GM12878 (cell line): ENCODE measurements at regions not wholly inside any gene's neighbourhood (a gene's known extent, or its start where the extent isn't known, plus 50 kb on each side); places are given as distances from the start of the nearest gene placed in this dataset.

ENCODE experiments used
- ATAC-seq: fragments of 200-7000 bp; cut with Tn5 transposase; 3 replicates; pipeline ENCODE4 v1.9.1; 2020; ENCODE audit warnings: mild to moderate bottlenecking, moderate library complexity
- BruUV-seq: library from RNA; stranded (reverse); fragments of 400-500 nt; replicated peaks from 2 replicates; lab custom pipeline; 2021; lab: Mats Ljungman, UMichigan
- CTCF ChIA-PET: fragments of 300-600 bp; sonication (Branson Sonifier 250); formaldehyde crosslinking; extraction: SDS; loops from one replicate; lab custom pipeline; 2021; ENCODE audit warnings: inconsistent platforms; lab: Yijun Ruan, JAX
- POLR2A ChIA-PET: fragments of 350-600 bp; formaldehyde crosslinking; extraction: SDS; loops from one replicate; lab custom pipeline; 2021; ENCODE audit warnings: inconsistent platforms; lab: Charles Lee
- RAD21 ChIA-PET: fragments of 300-600 bp; sonication (Branson Sonifier 250); formaldehyde crosslinking; loops from one replicate; lab custom pipeline; 2023; ENCODE audit warnings: antibody characterized with exemption; ENCODE audit not compliant: unreplicated experiment; lab: Charles Lee
- SMC1A ChIA-PET: fragments of 300-600 bp; sonication (Branson Sonifier 250); formaldehyde crosslinking; loops from one replicate; lab custom pipeline; 2023; ENCODE audit not compliant: unreplicated experiment, uncharacterized antibody; lab: Charles Lee
- DNase-seq: peaks from one replicate; pipeline ENCODE4 v3.0.0-alpha.2; 2011; ENCODE audit warnings: low read depth, low spot score
- FAIRE-seq: peaks from 3 replicates; lab custom pipeline; 2011; peaks lifted over from hg19 to GRCh38; lab: Jason Lieb, UNC
- H2AFZ ChIP-seq: 2 replicates; pipeline ENCODE4 v1.6.0; 2011; ENCODE audit warnings: low read depth, low read length, control low read depth; ENCODE audit not compliant: control insufficient read depth
- H3K27ac ChIP-seq: 2 replicates; pipeline ENCODE4 v1.5.1; 2011; ENCODE audit warnings: control low read depth; ENCODE audit not compliant: control insufficient read depth, insufficient read depth
- H3K27me3 ChIP-seq, 2 experiments: replicated peaks in 1 of 2; 2 replicates each; pipeline versions ENCODE4 v1.6.0 to v1.6.1; 2011; ENCODE audit warnings: low read length in 1 of 2; ENCODE audit not compliant: control insufficient read depth in 2 of 2, insufficient read depth in 2 of 2
- H3K36me3 ChIP-seq, 2 experiments: 2 replicates each; pipeline ENCODE4 v1.5.1; 2011; ENCODE audit warnings: low read length in 1 of 2; ENCODE audit not compliant: control insufficient read depth in 2 of 2, insufficient read depth in 2 of 2
- H3K4me1 ChIP-seq: 2 replicates; pipeline ENCODE4 v1.6.1; 2011; ENCODE audit warnings: mild to moderate bottlenecking, low read length, moderate library complexity, mixed read lengths; ENCODE audit not compliant: control insufficient read depth, insufficient read depth
- H3K4me2 ChIP-seq: 2 replicates; pipeline ENCODE4 v1.6.0; 2011; ENCODE audit warnings: control low read depth; ENCODE audit not compliant: control insufficient read depth, insufficient read depth
- H3K4me3 ChIP-seq: fragments of 200-600 bp; sonication (generic); 2 replicates; pipeline ENCODE4 v1.5.1; 2016
- H3K79me2 ChIP-seq: 2 replicates; pipeline ENCODE4 v1.6.0; 2011; ENCODE audit warnings: low read length; ENCODE audit not compliant: control insufficient read depth, insufficient read depth
- H3K9ac ChIP-seq: 2 replicates; pipeline ENCODE4 v1.8.0; 2011; ENCODE audit warnings: low read length, control low read depth, mixed read lengths; ENCODE audit not compliant: control insufficient read depth, insufficient read depth
- H3K9me3 ChIP-seq: replicated peaks from 3 replicates; pipeline ENCODE4 v1.5.1; 2011; ENCODE audit warnings: mild to moderate bottlenecking, low read length; ENCODE audit not compliant: control insufficient read depth, insufficient read depth
- H4K20me1 ChIP-seq: 2 replicates; pipeline ENCODE4 v1.6.0; 2011; ENCODE audit not compliant: control insufficient read depth, insufficient read depth
- E2F4 ChIP-seq: IDR thresholded peaks from 2 replicates; pipeline ENCODE4 v1.6.1; 2012; ENCODE audit warnings: low read depth, low read length, improper control_type of control experiment
- ELK1 ChIP-seq: IDR thresholded peaks from 2 replicates; pipeline ENCODE4 v1.6.1; 2012; ENCODE audit warnings: low read depth, low read length, improper control_type of control experiment
- EP300 ChIP-seq, 2 experiments: fragments of 150-350 bp in 1 of 2; IDR thresholded peaks; 2 replicates each; pipeline ENCODE4 v1.6.1; 2011 to 2012; ENCODE audit warnings: low read depth in 2 of 2, low read length in 2 of 2, borderline replicate concordance in 1 of 2, improper control_type of control experiment in 1 of 2, inconsistent platforms in 1 of 2; ENCODE audit not compliant: control insufficient read depth in 1 of 2
- IKZF2 ChIP-seq, 2 experiments: fragments of 450-650 bp; IDR thresholded peaks; 2 replicates each; pipeline ENCODE4 v1.6.1; 2017; ENCODE audit warnings: mild to moderate bottlenecking in 2 of 2, moderate library complexity in 2 of 2
- MEF2A ChIP-seq: IDR thresholded peaks from 2 replicates; pipeline ENCODE4 v1.6.1; 2011; ENCODE audit warnings: low read depth, mild to moderate bottlenecking, low read length, moderate library complexity; ENCODE audit not compliant: insufficient read depth
- MTA2 ChIP-seq: fragments of 450-650 bp; IDR thresholded peaks from 2 replicates; pipeline ENCODE4 v1.6.1; 2016; ENCODE audit warnings: low read depth, mild to moderate bottlenecking, moderate library complexity
- NFYA ChIP-seq: IDR thresholded peaks from 2 replicates; pipeline ENCODE4 v1.6.1; 2011; ENCODE audit warnings: low read depth, mild to moderate bottlenecking, low read length, improper control_type of control experiment, borderline replicate concordance
- SREBF2 ChIP-seq: IDR thresholded peaks from 2 replicates; pipeline ENCODE4 v1.6.1; 2012; ENCODE audit warnings: mild to moderate bottlenecking, low read length
- TAF1 ChIP-seq: IDR thresholded peaks from 2 replicates; pipeline ENCODE4 v1.6.1; 2011; ENCODE audit warnings: mild to moderate bottlenecking, low read depth, low read length, borderline replicate concordance
- TBL1XR1 ChIP-seq: IDR thresholded peaks from 2 replicates; pipeline ENCODE4 v1.6.1; 2012; ENCODE audit warnings: low read depth, low read length, improper control_type of control experiment
- YY1 ChIP-seq: IDR thresholded peaks from 2 replicates; pipeline ENCODE4 v1.6.1; 2011; ENCODE audit warnings: low read depth, mild to moderate bottlenecking, low read length
- ZNF207 ChIP-seq: fragments of 450-650 bp; IDR thresholded peaks from 2 replicates; pipeline ENCODE4 v1.6.1; 2014; ENCODE audit warnings: antibody characterized with exemption, mild to moderate bottlenecking, borderline replicate concordance
- WGBS: methylation state at CpG from one replicate; pipeline ENCODE4 v1.1.6; 2016; ENCODE audit warnings: low lambda C conversion rate; ENCODE audit not compliant: insufficient replicate concordance, insufficient coverage; ENCODE audit errors: missing lambda C conversion rate; 5-methylcytosine and 5-hydroxymethylcytosine counted together
- in situ Hi-C: fragments of 300-500 bp; cut with MboI; formaldehyde crosslinking; loops from 9 replicates; pipeline ENCODE4 v1.14.3; 2018; ENCODE audit warnings: mixed read lengths
- intact Hi-C: fragments of 100-400 bp; cut with micrococcal nuclease; formaldehyde crosslinking; loops from one replicate; pipeline ENCODE4 v1.14.2; 2022; ENCODE audit not compliant: unreplicated experiment
- TF ChIP-seq, protein P1 (sequence below): fragments of 450-650 bp; IDR thresholded peaks from 2 replicates; pipeline ENCODE4 v1.6.1; 2016; ENCODE audit warnings: mild to moderate bottlenecking
- TF ChIP-seq, protein P2 (sequence below): IDR thresholded peaks from 2 replicates; pipeline ENCODE4 v1.6.1; 2012; ENCODE audit warnings: low read depth, low read length, improper control_type of control experiment
- TF ChIP-seq, protein P3 (sequence below): fragments of 450-650 bp; IDR thresholded peaks from 2 replicates; pipeline ENCODE4 v1.6.1; 2016; ENCODE audit warnings: mild to moderate bottlenecking, moderate library complexity, borderline replicate concordance

DNA sequence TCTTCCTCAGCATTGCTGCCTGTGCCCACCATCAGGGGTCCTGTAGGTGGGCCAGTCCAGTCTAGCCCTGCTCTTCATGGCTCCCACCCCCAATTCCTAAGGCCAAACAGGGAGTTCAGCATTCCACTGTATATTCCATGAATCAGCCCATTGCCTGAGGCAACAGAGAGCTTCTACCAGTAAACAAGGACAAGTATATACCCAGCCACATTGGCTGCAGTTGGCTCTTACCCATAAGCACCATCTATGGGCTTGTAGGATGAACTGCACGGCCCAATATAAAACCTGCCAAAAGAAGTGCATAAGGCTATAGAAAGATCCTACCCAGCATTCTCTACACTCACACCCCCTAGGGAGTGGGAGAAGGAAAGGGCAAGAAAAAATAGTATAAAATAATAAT is 95.1 kb upstream of the SALL3 start:
- Histone ChIP-seq H3K27ac (no peak overlapping the region), H4K20me1 (no peaks in the 10 kb centered on the region), H3K4me3 (no peak overlapping the region), H3K4me2 (no peak overlapping the region), H3K79me2 (no peaks in the 10 kb centered on the region), H3K4me1 (no peaks in the 10 kb centered on the region), H3K36me3 (no peaks in the 10 kb centered on the region), H2AFZ (no peak overlapping the region), H3K9me3 (no peaks in the 10 kb centered on the region), H3K27me3 (no peaks in the 10 kb centered on the region), H3K9ac (no peak overlapping the region)
- ChIA-PET SMC1A (no interaction called here), CTCF (interaction anchor here (0.8 kb wide), 1 partner anchor 9 kb away, joined by 3 read pairs; no protein-coding TSS in a partner anchor), POLR2A (no interaction called here), RAD21 (no interaction called here)
- in situ Hi-C loops (loop anchor here (10.0 kb wide), 2 partner anchors 60 to 370 kb away; no protein-coding TSS in a partner anchor), intact Hi-C loops (no loop called here)
- no peak for ATAC-seq
- BruUV-seq = no TSS peak
- FAIRE-seq = no peak
- 86% methylated on average over 1 of the region's 1 CpG for WGBS
- DNase-seq = no peak
- TF ChIP-seq IKZF2 (IDR thresholded peaks at IDR 0.05) = no peak
- TF ChIP-seq, protein P1, sequence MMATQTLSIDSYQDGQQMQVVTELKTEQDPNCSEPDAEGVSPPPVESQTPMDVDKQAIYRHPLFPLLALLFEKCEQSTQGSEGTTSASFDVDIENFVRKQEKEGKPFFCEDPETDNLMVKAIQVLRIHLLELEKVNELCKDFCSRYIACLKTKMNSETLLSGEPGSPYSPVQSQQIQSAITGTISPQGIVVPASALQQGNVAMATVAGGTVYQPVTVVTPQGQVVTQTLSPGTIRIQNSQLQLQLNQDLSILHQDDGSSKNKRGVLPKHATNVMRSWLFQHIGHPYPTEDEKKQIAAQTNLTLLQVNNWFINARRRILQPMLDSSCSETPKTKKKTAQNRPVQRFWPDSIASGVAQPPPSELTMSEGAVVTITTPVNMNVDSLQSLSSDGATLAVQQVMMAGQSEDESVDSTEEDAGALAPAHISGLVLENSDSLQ = no peak
- TF ChIP-seq NFYA = no peak
- no peak for TF ChIP-seq E2F4
- TF ChIP-seq SREBF2 = no peak
- TF ChIP-seq MEF2A = no peak
- TF ChIP-seq MTA2 = no peak
- no peak for TF ChIP-seq TAF1
- no peak for TF ChIP-seq ZNF207
- no peak for TF ChIP-seq EP300 (IDR thresholded peaks at IDR 0.05; ENCODE audit: borderline replicate concordance in 1 of 2, control insufficient read depth in 1 of 2, low read depth in 2 of 2, low read length in 2 of 2)
- TF ChIP-seq, protein P2, sequence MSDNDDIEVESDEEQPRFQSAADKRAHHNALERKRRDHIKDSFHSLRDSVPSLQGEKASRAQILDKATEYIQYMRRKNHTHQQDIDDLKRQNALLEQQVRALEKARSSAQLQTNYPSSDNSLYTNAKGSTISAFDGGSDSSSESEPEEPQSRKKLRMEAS = no peak
- no peak for TF ChIP-seq ELK1
- no peak for TF ChIP-seq YY1
- TF ChIP-seq, protein P3, sequence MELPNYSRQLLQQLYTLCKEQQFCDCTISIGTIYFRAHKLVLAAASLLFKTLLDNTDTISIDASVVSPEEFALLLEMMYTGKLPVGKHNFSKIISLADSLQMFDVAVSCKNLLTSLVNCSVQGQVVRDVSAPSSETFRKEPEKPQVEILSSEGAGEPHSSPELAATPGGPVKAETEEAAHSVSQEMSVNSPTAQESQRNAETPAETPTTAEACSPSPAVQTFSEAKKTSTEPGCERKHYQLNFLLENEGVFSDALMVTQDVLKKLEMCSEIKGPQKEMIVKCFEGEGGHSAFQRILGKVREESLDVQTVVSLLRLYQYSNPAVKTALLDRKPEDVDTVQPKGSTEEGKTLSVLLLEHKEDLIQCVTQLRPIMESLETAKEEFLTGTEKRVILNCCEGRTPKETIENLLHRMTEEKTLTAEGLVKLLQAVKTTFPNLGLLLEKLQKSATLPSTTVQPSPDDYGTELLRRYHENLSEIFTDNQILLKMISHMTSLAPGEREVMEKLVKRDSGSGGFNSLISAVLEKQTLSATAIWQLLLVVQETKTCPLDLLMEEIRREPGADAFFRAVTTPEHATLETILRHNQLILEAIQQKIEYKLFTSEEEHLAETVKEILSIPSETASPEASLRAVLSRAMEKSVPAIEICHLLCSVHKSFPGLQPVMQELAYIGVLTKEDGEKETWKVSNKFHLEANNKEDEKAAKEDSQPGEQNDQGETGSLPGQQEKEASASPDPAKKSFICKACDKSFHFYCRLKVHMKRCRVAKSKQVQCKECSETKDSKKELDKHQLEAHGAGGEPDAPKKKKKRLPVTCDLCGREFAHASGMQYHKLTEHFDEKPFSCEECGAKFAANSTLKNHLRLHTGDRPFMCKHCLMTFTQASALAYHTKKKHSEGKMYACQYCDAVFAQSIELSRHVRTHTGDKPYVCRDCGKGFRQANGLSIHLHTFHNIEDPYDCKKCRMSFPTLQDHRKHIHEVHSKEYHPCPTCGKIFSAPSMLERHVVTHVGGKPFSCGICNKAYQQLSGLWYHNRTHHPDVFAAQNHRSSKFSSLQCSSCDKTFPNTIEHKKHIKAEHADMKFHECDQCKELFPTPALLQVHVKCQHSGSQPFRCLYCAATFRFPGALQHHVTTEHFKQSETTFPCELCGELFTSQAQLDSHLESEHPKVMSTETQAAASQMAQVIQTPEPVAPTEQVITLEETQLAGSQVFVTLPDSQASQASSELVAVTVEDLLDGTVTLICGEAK = no peak
- TF ChIP-seq TBL1XR1 = no peak
